Astrocyte of the hippocampus (primary cell): ENCODE measurements at regions not wholly inside any gene's neighbourhood (a gene's known extent, or its start where the extent isn't known, plus 50 kb on each side); places are given as distances from the start of the nearest gene placed in this dataset.

Experiments used
- DNase-seq: peaks from one replicate; pipeline ENCODE4 v3.0.0; 2011; ENCODE audit warnings: low read depth, low spot score

GRCh38 chr12:83826112-83826511, 1086.5 kb downstream of the SLC6A15 start:
- peak; percentile 22 for DNase-seq

DNA sequence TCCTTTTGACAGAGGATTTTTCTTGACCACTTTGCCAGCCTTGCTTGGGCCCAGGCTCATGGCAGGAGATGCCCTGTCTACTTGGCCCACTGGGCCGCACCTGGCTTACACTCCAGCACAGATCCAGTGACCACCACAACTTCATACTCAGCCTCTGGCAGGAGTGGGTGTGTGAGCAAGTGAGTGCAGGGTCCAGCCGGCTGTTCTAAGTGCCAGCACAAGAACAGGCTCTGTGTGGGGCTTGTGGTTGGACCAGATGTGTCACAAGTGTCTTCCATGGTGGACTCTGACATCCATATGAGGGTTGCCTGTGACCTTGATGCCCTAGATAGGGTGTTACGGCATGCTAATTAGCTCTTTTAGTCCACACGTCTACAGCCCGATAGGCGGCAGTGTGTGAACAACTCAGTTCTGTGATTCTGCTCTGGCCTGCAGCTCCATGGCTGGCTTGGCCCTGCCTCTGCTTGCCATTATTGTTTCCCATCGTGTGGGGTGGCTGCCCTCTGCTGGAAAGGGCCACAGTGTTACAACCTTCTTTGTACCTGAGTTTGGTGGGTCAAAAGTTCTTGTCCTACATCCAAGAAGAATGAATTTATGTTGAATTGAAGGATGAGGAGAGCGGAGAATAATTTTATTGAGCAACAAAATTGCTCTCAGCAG, 1089.1 kb downstream of the SLC6A15 start:
- peak; percentile 31 for DNase-seq

GRCh38 chr12:83821967-83822366, 1090.6 kb downstream of the SLC6A15 start:
- DNase-seq, result no peak

DNA sequence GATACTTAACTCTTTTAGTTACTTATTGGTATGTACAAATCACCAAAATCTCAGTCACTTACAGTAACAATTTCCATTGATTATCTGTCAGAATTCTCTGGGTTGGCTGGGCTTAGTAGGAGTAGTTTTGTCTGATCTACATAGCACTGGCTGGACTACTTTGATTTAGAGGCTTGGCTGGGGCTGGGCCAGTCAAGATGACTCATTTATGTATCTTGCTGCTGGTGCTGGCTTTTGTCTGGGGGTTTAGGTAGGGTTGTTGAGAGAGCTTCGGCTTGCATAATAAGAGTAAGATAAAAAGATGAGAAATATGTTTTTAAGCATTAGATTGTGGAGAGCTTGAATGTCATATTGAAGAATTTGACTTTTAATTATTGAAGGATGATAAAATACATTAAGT, 1093.7 kb downstream of the SLC6A15 start:
- DNase-seq, result peak; percentile 51

DNA sequence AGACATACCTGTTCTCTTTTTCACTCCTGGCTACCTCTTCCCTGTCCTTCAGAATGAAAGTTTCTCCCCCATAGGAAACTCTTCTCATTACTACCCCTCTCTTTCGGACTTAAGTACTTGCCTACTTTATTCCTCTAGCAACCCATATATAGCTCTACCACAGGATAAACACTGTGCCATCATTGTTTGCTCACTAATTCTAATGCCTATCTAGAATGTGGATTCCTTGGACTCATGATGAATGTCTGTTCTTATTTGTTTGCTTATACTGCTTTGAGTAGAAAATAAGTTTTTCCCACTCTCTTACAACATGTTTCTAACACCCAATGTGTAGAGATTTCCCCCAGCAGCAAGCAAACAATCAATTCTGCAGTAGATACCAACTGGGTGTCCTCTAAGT, 1094.9 kb downstream of the SLC6A15 start:
- DNase-seq, result no peak

DNA sequence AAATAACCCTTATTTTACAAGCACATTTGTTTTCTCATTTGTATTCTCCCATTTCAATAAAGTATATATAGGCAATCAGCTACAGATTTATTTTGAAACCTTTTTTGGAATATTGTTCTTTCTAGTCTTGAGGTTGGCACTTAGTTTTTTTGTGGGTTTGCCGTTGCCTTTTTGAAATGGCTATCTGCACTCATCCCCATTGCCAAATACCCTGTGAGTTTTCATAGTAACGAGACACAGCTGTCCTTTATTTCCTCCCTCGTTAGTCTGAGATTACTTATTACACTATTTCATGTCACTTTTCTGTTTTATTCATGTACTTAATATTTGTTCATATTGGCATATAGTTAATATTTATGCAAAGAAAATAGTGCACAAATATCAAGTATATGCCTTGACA, 1104.0 kb downstream of the SLC6A15 start:
- DNase-seq, result no peak

- no peak for DNase-seq
These were observed 1104.7 kb downstream of the SLC6A15 start for GRCh38 chr12:83807871-83808270.

- DNase-seq, result no peak
These were observed 1106.7 kb downstream of the SLC6A15 start for GRCh38 chr12:83805873-83806272.

GRCh38 chr12:83805156-83805772, 1107.3 kb downstream of the SLC6A15 start:
- DNase-seq, result no peak

DNA sequence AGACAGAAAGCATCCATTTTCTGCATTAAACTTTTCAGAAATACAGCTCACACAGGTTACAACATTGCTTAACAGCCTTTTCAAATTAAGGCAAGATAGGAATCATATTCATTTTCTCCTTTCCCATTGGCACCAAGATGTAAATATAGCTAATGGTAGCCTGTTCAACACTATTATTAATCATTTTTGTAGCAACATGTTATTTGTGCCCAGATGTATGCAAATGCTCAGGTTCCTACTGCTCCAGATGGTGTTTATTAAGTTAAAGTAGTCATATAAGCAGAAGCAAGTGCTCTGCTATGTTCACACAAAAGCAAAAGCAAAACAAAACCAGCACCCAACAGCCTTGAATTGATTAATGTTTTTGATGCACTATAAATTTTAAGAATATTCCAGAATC, 1110.6 kb downstream of the SLC6A15 start:
- DNase-seq, result no peak

- DNase-seq, result no peak
These were observed 1112.6 kb downstream of the SLC6A15 start for GRCh38 chr12:83800022-83800421.

DNA sequence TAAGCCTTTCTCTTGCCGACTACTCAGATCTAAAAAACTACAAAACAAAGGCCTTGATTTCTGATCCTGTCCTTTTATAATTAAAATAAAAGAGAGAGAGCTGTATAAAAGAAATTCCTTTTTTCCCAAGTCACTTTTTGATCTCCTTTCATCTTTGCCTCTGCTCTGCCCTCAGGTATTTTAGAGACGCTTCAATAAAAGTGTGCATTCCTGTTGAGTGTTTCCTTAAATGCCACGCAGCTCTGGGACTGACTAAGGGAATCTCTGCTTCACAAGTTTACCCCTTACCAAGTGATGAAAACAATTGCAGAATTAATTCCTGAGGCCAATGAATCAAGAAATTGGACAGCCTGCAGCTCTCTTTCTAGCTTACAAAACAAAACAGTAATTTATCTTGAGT, 1109.8 kb downstream of the TMTC2 start:
- peak; percentile 0 for DNase-seq

DNA sequence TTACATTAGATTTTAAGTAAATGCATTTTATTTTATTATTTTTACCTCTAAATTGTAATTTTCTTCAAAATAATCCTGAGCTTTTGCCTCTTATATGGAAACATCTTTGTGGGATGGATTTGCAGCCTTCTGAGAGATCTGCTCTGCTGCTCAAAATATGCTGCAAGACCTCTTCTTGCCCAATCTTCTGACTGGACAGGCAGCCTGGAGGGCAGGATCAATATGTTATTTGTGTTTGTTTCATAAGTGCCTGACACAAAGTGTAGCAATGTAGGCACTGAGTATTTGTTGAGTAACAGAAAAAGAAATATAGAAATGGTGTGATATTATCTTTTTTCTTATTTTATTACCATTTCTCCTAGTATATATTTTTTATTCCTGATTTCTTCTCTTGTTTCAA, 1106.9 kb downstream of the TMTC2 start:
- DNase-seq, result no peak

- no peak for DNase-seq
These were observed 1097.7 kb downstream of the TMTC2 start for GRCh38 chr12:83784298-83784890.

GRCh38 chr12:83779526-83779925, 1092.8 kb downstream of the TMTC2 start:
- no peak for DNase-seq

- DNase-seq, result no peak
These were observed 1082.4 kb downstream of the TMTC2 start for GRCh38 chr12:83769151-83769550.

GRCh38 chr12:83767723-83768122, 1081.0 kb downstream of the TMTC2 start:
- no peak for DNase-seq

DNA sequence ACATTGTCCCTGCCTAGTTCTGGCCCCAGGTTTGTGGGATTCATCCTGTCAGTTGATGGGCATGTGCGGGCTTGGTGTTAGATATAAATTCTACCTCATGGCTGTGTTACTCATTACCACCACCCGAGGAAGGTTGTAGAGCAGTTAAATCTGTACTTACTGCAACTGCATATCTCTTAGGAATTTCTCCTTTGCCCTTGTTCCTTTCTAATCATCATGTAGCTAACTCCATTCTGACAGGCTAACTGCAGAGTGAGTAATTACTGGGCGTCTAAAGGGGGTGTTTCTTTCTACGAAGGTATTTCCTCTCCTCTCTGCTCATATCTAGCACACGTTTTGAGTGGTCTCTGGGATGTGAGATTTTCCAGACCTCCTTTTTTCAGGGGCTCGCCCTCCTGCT, 1076.7 kb downstream of the TMTC2 start:
- no peak for DNase-seq

DNA sequence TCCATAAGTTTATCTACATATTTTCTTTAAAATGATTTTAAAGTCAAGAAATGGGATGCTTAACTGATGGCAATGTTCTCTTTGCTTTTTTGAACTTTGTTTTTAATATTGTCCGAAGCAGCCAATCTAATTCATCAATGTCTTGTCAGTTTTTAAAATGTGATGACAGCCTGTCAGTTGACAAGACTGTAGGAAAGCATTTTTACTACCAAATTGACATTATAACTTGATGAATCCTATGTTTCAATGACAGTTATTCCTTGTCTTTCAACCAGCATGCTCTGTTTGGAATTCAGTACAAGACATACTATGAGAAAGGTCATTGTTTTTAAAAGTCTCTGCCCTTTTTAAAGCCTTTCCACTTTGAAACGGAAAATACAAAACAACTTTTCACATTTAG, 1073.2 kb downstream of the TMTC2 start:
- DNase-seq, result no peak

GRCh38 chr12:83758888-83759631, 1072.4 kb downstream of the TMTC2 start:
- no peak for DNase-seq

DNA sequence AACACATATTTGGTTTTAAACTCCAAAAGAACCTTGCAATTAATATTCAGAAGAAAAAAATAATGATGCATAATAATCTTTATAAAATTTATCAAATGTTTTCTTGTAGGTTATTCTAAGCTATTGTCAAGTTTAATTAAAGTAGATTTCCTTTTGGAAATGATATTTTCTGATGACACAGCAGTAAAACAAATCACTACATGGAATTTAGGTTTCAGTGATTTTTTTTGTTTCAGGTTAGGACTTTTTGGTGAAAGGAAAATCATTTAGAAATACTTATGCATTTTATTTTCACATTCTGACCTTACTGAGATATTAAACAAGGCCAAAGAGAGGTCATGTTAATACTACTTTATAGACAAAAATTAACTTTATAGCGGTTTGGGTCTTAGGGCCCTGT, 1067.2 kb downstream of the TMTC2 start:
- no peak for DNase-seq

DNA sequence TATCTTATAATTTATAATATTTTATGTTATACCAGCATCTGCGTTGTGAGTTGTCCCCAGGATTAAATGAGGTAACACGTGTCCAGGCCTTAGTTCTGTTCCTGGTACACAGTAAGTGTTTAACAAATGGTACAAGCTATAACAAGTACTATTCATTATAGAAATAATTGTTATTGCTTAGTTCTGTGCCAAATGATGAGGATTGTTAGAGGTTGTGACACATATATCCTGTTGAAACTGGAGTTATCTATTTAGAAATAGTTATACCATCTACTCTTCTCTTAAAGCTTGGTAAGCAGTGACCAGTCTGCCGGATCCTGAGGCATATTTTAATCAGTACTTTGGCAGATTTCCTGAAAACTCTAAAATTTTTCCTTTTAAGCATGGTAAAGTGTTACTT, 1066.5 kb downstream of the TMTC2 start:
- DNase-seq, result no peak

DNA sequence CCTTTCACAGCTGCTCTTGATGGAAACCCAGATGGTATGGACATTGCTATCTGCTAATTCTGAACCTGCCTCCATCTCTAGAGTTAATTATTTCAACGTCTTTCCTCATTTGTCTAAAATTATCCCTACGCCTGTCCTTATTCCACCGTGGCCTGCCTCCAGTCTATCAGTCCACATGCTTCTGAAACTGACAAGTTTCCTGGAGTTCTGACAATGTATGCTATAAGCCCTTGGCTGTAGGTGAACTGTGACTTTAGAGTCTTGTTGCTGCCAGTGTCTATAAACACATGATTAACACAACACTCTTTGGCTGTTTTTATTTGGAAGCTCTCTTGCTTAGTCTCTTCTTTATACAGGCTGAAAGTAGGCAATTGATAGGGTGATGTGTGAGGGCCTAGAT, 1052.9 kb downstream of the TMTC2 start:
- no peak for DNase-seq
